ENCODE measurements at regions not wholly inside any gene's neighbourhood (a gene's known extent, or its start where the extent isn't known, plus 50 kb on each side); places are given as distances from the start of the nearest gene placed in this dataset.

GRCh38 chr2:104443145-104443544, 410.8 kb upstream of the POU3F3 start:
- Histone ChIP-seq H3K4me3 (no peak overlapping the region), H3K79me2 (no peaks in the 10 kb centered on the region), H3K36me3 (replicated peaks; ENCODE audit: insufficient read depth, low read depth) (no peaks in the 10 kb centered on the region), H3K4me1 (ENCODE audit: insufficient read depth) (no peaks in the 10 kb centered on the region), H3K9me2 (replicated peaks; ENCODE audit: insufficient read depth) (no peaks in the 10 kb centered on the region), H3K27me3 (no peaks in the 10 kb centered on the region), H2AFZ (no peak overlapping the region), H4K20me1 (ENCODE audit: insufficient read depth, poor library complexity, severe bottlenecking) (no peaks in the 10 kb centered on the region), H3K9me3 (ENCODE audit: low read depth) (no peaks in the 10 kb centered on the region), H3K4me2 (no peak overlapping the region), H3K27ac (no peak overlapping the region)
- TF ChIP-seq EZH2 (IDR thresholded peaks at IDR 0.05; ENCODE audit: borderline replicate concordance), result no peak
- no peak for TF ChIP-seq CTCF (IDR thresholded peaks at IDR 0.05; ENCODE audit: poor library complexity)
- no peak for TF ChIP-seq EZH2phosphoT487 (IDR thresholded peaks at IDR 0.05; ENCODE audit: low read depth, severe bottlenecking, unreplicated experiment)
- 97% methylated on average over 5 of the region's 5 CpGs for WGBS (ENCODE audit: low lambda C conversion rate, missing lambda C conversion rate)
- no peak for DNase-seq (ENCODE audit: low spot score)

- no peak for DNase-seq (ENCODE audit: low spot score)
- H3K4me2 ChIP-seq, result no peak overlapping the region
- H3K9me3 ChIP-seq (ENCODE audit: low read depth), result no peaks in the 10 kb centered on the region
- H3K4me3 ChIP-seq, result no peak overlapping the region
- no peaks in the 10 kb centered on the region for H4K20me1 ChIP-seq (ENCODE audit: insufficient read depth, poor library complexity, severe bottlenecking)
- no peak overlapping the region for H2AFZ ChIP-seq
- no peaks in the 10 kb centered on the region for H3K4me1 ChIP-seq (ENCODE audit: insufficient read depth)
- H3K27me3 ChIP-seq, result no peaks in the 10 kb centered on the region
- TF ChIP-seq CTCF (IDR thresholded peaks at IDR 0.05; ENCODE audit: poor library complexity) (no peak), EZH2 (IDR thresholded peaks at IDR 0.05; ENCODE audit: borderline replicate concordance) (no peak), EZH2phosphoT487 (IDR thresholded peaks at IDR 0.05; ENCODE audit: low read depth, severe bottlenecking, unreplicated experiment) (no peak)
- no peaks in the 10 kb centered on the region for H3K36me3 ChIP-seq (replicated peaks; ENCODE audit: insufficient read depth, low read depth)
- H3K79me2 ChIP-seq, result no peaks in the 10 kb centered on the region
- H3K27ac ChIP-seq, result no peak overlapping the region
- H3K9me2 ChIP-seq (replicated peaks; ENCODE audit: insufficient read depth), result no peaks in the 10 kb centered on the region
- 71% methylated on average over 4 of the region's 4 CpGs for WGBS (ENCODE audit: low lambda C conversion rate, missing lambda C conversion rate)
Measured at GRCh38 chr2:104444392-104444791, 409.5 kb upstream of the POU3F3 start.

- H3K4me2 ChIP-seq, result no peak overlapping the region
- no peaks in the 10 kb centered on the region for H3K9me3 ChIP-seq (ENCODE audit: low read depth)
- H4K20me1 ChIP-seq (ENCODE audit: insufficient read depth, poor library complexity, severe bottlenecking), result no peaks in the 10 kb centered on the region
- no peaks in the 10 kb centered on the region for H3K27me3 ChIP-seq
- H3K4me1 ChIP-seq (ENCODE audit: insufficient read depth), result no peaks in the 10 kb centered on the region
- H2AFZ ChIP-seq, result no peak overlapping the region
- H3K36me3 ChIP-seq (replicated peaks; ENCODE audit: insufficient read depth, low read depth), result no peaks in the 10 kb centered on the region
- DNase-seq (ENCODE audit: low spot score), result no peak
- H3K27ac ChIP-seq, result no peak overlapping the region
- TF ChIP-seq EZH2 (IDR thresholded peaks at IDR 0.05; ENCODE audit: borderline replicate concordance) (no peak), CTCF (IDR thresholded peaks at IDR 0.05; ENCODE audit: poor library complexity) (no peak), EZH2phosphoT487 (IDR thresholded peaks at IDR 0.05; ENCODE audit: low read depth, severe bottlenecking, unreplicated experiment) (no peak)
- WGBS (ENCODE audit: low lambda C conversion rate, missing lambda C conversion rate), result 85% methylated on average over 3 of the region's 3 CpGs
- H3K79me2 ChIP-seq, result no peaks in the 10 kb centered on the region
- H3K9me2 ChIP-seq (replicated peaks; ENCODE audit: insufficient read depth), result no peaks in the 10 kb centered on the region
- no peak overlapping the region for H3K4me3 ChIP-seq
Measured at GRCh38 chr2:104444889-104445288, 409.0 kb upstream of the POU3F3 start.
